Right renal cortex interstitium (tissue), 3 donors: ENCODE measurements at regions not wholly inside any gene's neighbourhood (a gene's known extent, or its start where the extent isn't known, plus 50 kb on each side); places are given as distances from the start of the nearest gene placed in this dataset.

Experiments used
- DNase-seq, 3 donors: peaks; one replicate each; pipeline ENCODE4 v3.0.0-alpha.2; 2013; ENCODE audit warnings: low read depth in 3 of 3, low spot score in 2 of 3

- no peak for DNase-seq
These were observed 103.5 kb upstream of the SERP2 start for GRCh38 chr13:44270150-44270549.

GRCh38 chr13:44271031-44271455 lies 102.6 kb upstream of the SERP2 start:
- DNase-seq, result no peak

DNA sequence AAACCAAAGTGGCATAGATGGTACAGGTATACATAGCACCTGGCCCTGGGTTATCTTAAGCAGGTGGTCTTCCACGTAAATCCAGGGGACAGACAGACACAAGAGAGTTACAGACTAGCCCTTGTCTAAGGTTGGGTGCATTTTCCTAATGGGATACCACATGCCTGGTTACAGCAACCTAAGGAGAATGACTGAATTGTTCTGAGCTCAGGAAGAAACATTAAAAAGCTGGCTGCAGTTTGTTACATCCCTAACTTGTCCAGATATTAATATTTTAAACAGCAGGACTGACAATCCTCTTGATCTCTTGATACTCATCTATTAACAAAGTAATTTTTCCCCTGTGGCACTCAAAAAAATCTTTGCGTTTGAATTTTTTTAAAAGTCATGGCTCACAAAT lies 102.2 kb upstream of the SERP2 start:
- DNase-seq, result no peak

- DNase-seq, result no peak
These were observed 101.7 kb upstream of the SERP2 start for GRCh38 chr13:44271915-44272341.

GRCh38 chr13:44272692-44273091 lies 100.9 kb upstream of the SERP2 start:
- DNase-seq, result no peak

DNA sequence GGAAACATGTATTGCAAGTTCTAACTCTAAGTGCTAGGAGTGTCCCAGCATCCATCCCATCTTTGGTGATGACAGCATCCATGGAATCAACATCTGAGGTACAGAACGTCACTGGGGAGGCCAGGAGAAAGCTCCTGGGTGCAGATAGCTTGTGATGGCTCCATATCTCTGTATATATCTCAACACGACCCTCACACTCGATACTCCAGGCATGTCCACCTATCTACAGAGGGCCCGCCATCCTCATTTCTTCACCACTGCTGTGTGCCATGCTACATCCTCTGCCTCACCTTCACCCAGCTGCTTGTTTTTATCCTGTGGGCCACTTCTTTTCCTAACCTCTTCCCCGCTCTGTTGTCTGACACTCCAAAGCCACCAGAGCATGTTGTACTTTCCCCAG lies 100.4 kb upstream of the SERP2 start:
- DNase-seq, result no peak

DNA sequence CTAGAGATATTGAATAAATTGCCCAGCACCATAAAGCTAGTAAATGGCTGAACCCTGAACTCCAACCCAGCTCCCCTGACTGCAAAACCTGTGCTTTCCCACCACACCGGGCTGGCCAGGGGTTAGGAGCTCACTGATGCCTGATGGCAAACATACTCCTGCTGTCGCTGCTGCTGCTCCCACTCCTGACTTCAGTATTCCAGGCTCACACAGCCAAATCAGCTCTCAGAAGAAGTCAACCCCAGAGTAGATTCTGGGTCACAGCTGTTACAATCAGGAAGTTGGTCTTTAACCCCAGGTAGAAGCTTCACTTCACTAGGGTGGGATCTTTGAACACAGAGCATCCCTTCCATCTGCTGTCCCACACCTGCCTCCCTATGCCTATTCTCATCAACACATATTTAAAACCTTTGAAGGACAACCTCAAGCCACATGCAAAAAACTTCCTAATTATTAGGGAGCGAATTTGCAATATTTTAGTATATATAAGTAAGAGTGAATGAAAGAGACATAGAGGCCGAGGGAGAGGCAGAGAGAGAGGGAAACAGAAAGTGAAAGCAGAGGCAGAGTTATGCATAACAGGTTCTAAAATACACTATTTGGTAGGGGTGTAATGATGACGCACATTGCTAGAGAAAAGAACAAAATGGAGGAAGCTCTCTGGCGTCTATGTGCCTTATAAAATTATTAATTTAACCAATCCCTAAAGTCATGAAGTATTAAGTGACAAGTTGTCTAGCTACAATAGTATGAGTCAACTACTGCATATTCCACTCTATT lies 99.4 kb upstream of the SERP2 start:
- no peak for DNase-seq

- DNase-seq, result no peak
These were observed 98.8 kb upstream of the SERP2 start for GRCh38 chr13:44274771-44275205.

GRCh38 chr13:44275381-44275780 lies 98.2 kb upstream of the SERP2 start:
- no peak for DNase-seq

- no peak for DNase-seq
These were observed 97.6 kb upstream of the SERP2 start for GRCh38 chr13:44276061-44276460.

- no peak for DNase-seq
These were observed 96.2 kb upstream of the SERP2 start for GRCh38 chr13:44277459-44277858.

- DNase-seq, result no peak
These were observed 95.5 kb upstream of the SERP2 start for GRCh38 chr13:44278166-44278565.

DNA sequence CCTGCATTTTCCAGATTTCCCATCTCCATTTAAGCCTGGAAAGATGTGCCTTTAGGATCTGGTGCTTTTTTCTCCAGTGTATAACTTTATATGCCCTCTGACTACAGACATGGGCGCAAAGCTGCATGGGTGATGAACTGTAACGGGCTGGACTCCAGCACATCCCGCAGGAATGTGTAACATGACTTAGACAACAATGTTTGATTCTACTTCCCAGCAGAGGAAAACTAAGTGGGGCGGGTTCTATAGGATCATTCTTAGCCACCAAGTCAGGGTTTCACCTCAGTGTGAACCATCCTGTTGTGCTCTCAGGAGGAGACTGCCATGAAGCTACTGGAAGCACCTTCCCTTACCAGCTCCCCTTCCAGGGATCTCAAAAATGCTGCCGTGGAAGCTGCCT lies 93.2 kb upstream of the SERP2 start:
- DNase-seq, result no peak

DNA sequence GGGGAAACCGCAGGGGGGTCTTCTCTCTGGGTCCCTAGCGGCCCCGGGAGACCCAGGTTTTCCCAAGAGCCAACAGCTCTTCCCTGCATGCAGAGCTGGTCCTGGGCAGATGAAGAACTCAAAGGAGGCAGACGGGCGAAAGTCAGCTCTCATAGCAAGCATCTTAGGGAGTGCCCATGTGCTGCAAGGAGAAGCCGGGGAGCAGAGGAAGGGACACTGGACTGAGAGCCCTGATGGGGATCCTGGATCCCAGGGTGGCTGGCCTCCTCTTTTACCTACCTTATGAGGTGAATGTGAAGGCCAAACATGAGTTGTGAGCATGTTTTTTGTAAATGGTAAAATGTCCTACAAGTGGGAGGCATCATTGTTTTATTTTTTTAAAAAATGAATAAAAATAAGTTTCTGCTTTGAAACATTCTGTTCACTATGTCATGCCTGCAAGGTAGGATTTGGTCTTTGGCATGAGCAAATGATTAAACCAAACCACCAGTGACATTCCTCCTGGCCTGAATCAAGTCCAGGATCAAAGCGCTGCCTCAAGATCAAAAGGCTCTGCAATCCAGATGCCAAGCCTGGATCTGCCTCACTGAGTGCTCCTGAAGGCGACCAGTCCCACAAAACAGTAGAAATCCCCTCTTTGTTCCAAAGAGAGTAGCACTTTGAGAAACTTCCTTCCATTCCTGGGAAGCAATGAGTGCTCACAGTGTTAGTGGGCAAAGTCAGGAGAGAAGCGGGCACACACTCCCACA lies 92.2 kb upstream of the SERP2 start:
- no peak for DNase-seq

DNA sequence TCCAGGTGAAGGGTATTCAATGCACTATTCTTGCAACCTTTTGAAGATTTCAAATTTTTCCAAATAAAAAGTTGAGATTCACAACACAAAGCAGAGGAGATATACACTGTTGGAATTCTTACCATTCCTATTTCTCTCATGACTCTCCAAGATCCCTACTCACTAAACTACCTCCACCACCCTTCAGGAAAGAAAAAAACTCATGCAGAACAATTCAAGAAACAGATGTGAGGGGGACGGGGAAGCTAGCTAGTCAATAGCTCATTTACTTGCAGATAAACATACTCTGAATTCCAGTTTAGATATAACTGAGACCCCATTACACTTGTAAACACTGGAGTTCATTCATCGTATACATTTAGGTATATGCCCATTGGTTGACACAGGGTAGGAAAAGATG lies 90.0 kb upstream of the SERP2 start:
- DNase-seq, result no peak

GRCh38 chr13:44287958-44288357 lies 85.7 kb upstream of the SERP2 start:
- no peak for DNase-seq

GRCh38 chr13:44292545-44292944 lies 81.1 kb upstream of the SERP2 start:
- DNase-seq, result no peak

- DNase-seq, result no peak
These were observed 80.2 kb upstream of the SERP2 start for GRCh38 chr13:44293374-44293773.

DNA sequence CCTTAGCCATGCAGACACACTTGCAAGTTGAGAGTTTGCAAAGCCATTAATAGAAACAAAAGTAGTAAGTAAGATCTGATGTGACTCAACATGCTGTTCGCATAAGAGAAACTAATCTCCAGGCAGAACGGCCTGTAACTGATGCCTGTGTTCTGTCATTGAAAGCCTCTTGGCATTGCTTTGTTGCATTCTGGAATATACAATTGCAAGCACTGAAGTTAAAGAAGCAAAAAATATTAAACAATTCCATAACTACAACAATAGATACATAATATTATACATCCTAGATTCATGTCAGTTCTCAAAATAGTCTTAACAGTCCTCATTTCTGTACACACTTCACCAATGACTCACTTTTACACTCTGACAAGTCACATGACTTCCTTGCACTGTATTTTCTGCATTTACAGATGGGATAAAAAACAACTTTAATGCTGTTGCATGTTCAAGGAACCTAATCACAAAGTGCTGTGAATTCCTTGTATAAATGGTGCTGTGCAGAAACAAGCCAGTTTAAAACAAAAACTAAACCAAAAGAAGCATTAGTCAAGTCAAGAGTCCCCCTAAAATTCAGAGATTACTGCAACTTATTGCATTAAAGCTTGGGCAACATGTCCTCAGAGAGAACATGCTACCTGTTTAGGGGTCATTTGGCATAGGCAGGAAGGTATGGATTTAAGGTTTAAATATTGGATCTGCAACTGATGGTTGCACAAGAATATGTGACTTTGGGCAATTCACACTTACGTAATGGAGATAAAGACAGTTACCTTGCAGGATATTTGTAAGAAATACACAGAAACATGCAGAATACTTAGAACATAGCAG lies 79.5 kb upstream of the SERP2 start:
- no peak for DNase-seq

GRCh38 chr13:44294876-44295275 lies 78.7 kb upstream of the SERP2 start:
- DNase-seq, result no peak

DNA sequence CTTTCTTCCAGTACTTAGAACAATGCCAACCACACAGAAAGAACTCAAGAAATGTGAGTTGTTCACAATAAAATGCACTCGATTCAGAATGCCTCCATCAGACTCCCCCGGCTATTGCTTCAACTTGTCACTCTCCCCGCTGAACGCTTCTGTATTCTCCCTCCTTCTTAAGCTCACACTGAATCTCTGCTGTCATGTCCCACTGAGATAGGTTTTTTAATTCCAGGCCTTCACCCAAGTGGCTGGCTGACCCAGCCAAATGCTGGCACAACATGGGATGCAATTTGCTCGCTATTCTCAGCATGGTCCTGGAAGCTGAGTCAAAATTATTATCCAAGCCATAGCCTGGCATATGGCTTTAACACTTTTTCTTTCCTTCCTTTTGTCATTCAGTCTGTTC lies 76.8 kb upstream of the SERP2 start:
- DNase-seq, result no peak
